ENCODE measurements at regions not wholly inside any gene's neighbourhood (a gene's known extent, or its start where the extent isn't known, plus 50 kb on each side); places are given as distances from the start of the nearest gene placed in this dataset.

DNA sequence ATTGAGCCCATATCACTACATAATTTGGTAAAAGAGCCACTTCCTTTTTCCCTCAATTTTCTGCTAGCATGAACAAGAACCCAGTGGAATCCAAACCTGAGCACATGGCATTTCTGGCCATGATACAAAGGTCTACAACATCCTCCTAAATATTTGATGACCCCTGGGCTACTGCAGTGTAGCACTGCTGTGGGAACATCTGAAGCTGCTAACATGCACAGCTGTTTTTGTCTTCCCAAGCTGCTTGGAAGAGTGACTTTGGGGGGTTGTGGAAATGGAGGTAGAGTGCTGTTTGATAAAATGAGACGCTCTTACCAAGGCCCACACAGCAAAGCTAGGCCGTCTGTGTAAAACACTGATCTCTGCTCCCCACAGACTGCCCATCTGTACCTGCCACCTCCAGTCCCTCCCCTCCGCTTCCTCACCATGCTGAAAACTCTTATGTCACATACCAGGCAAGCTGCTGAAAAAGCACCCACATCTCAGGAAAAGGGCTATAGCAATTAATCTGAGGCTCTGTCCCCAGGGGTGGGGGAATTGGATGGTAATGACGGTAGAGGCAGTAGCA, 197.2 kb upstream of the HNRNPA3 start:
- Histone ChIP-seq H3K9me3 (ENCODE audit: control insufficient read depth, insufficient read depth, low read length) (no peaks in the 10 kb centered on the region), H3K27me3 (ENCODE audit: control insufficient read depth, insufficient read depth, low read length) (no peaks in the 10 kb centered on the region), H3K4me3 (ENCODE audit: low read length) (no peak overlapping the region), H3K27ac (ENCODE audit: low read length) (no peak overlapping the region), H3K4me1 (ENCODE audit: control insufficient read depth, insufficient read depth, low read length) (no peaks in the 10 kb centered on the region), H3K36me3 (ENCODE audit: control insufficient read depth, insufficient read depth, low read length) (no peaks in the 10 kb centered on the region)
- H3K4me1 Mint-ChIP-seq = no peaks in the 10 kb centered on the region
- H3K9me3 Mint-ChIP-seq = no peaks in the 10 kb centered on the region
- ATAC-seq (no peak), DNase-seq (no peak)
- TF ChIP-seq, protein P1, sequence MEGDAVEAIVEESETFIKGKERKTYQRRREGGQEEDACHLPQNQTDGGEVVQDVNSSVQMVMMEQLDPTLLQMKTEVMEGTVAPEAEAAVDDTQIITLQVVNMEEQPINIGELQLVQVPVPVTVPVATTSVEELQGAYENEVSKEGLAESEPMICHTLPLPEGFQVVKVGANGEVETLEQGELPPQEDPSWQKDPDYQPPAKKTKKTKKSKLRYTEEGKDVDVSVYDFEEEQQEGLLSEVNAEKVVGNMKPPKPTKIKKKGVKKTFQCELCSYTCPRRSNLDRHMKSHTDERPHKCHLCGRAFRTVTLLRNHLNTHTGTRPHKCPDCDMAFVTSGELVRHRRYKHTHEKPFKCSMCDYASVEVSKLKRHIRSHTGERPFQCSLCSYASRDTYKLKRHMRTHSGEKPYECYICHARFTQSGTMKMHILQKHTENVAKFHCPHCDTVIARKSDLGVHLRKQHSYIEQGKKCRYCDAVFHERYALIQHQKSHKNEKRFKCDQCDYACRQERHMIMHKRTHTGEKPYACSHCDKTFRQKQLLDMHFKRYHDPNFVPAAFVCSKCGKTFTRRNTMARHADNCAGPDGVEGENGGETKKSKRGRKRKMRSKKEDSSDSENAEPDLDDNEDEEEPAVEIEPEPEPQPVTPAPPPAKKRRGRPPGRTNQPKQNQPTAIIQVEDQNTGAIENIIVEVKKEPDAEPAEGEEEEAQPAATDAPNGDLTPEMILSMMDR (IDR thresholded peaks at IDR 0.05) = no peak
- H3K27ac Mint-ChIP-seq = no peak overlapping the region
- peaks cover 7 to 22% of the 10 kb centered on the region in 2 donors for H3K27me3 Mint-ChIP-seq (ENCODE audit: low read depth in 2 of 2)
- WGBS (ENCODE audit: insufficient coverage) = 70% methylated on average over 4 of the region's 4 CpGs
- no peak overlapping the region for H3K4me3 Mint-ChIP-seq
- H3K36me3 Mint-ChIP-seq = no peaks in the 10 kb centered on the region
- intact Hi-C loops (cut with micrococcal nuclease) = no loop called here

DNA sequence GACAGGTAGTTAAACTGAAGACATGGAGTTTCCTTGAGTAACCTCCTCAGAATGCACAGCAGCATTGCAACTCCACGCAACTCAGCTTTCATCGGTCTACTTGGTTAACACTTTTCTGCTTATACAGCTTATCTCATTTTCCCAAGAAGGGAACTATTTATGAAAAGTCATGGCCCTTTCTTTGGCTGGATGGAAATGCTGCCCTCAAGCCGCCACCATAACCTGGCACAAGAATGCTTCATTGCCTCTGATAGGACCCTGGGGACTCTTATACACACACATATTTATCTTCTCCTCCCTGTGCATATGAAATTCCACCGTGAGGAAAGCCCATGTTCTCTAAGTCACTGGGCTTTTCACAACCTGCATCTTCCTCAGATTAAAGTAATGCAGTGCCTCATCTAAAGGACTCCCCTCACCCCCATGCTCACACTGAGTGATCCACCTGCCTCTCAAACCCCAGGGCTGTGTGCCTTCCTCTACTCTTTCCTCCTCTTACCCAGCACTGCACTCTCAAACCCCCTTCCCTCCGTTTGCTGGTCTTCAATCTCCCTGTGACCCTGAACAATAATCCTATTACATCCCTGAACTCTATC, 192.0 kb upstream of the HNRNPA3 start:
- 93% methylated on average over 5 of the region's 5 CpGs for WGBS (ENCODE audit: insufficient coverage)
- no peaks in the 10 kb centered on the region for H3K36me3 Mint-ChIP-seq
- intact Hi-C loops (cut with micrococcal nuclease) = no loop called here

DNA sequence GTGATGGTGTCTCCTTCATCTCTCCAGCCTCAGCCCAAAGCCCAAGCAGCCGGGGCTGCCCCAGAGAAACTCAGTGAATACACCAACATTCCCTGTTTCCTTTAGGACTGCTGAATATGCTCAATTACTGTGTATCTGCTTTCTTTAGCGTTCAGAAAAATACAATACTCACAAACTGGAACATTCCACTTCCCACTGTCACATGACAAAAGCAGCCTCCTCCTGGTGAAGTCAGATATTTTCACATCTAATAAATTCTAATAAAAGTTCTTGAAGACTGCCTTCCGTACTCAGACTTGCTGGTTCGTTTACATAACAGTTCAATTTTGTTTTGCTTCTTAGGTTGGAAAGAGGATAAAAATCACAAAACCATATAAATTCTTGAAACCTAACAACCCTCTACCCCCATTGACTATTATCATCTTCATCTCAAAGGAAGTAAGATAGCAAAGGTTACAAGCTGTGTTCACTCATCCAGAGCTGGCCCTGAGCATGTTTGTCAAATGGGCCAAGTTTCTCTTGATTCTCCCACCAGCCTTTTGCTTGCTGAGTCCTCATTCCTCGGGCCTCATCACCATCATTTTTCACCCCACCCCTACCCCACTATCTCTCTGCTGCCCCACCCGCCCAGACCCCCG, 190.8 kb upstream of the HNRNPA3 start:
- intact Hi-C loops (cut with micrococcal nuclease) = no loop called here
- Mint-ChIP-seq H3K36me3 (no peaks in the 10 kb centered on the region), H3K4me1 (no peaks in the 10 kb centered on the region), H3K27ac (no peak overlapping the region), H3K27me3 (ENCODE audit: low read depth in 2 of 2) (peaks cover 10 to 11% of the 10 kb centered on the region in 2 donors), H3K9me3 (no peaks in the 10 kb centered on the region), H3K4me3 (no peak overlapping the region)
- no peak for ATAC-seq
- TF ChIP-seq, protein P1 (IDR thresholded peaks at IDR 0.05) = no peak
- Histone ChIP-seq H3K27ac (ENCODE audit: low read length) (no peak overlapping the region), H3K27me3 (ENCODE audit: control insufficient read depth, insufficient read depth, low read length) (no peaks in the 10 kb centered on the region), H3K4me1 (ENCODE audit: control insufficient read depth, insufficient read depth, low read length) (no peaks in the 10 kb centered on the region), H3K4me3 (ENCODE audit: low read length) (no peak overlapping the region), H3K9me3 (ENCODE audit: control insufficient read depth, insufficient read depth, low read length) (no peaks in the 10 kb centered on the region), H3K36me3 (ENCODE audit: control insufficient read depth, insufficient read depth, low read length) (no peaks in the 10 kb centered on the region)
- 87% methylated on average over 5 of the region's 7 CpGs for WGBS (ENCODE audit: insufficient coverage)
- DNase-seq = no peak

More for the DNA sequence above, 192.0 kb upstream of the HNRNPA3 start:
- Histone ChIP-seq H3K27ac (ENCODE audit: low read length) (no peak overlapping the region), H3K36me3 (ENCODE audit: control insufficient read depth, insufficient read depth, low read length) (no peaks in the 10 kb centered on the region), H3K4me3 (ENCODE audit: low read length) (no peak overlapping the region), H3K9me3 (ENCODE audit: control insufficient read depth, insufficient read depth, low read length) (no peaks in the 10 kb centered on the region), H3K27me3 (ENCODE audit: control insufficient read depth, insufficient read depth, low read length) (no peaks in the 10 kb centered on the region), H3K4me1 (ENCODE audit: control insufficient read depth, insufficient read depth, low read length) (no peaks in the 10 kb centered on the region)
- Mint-ChIP-seq H3K27ac (no peak overlapping the region), H3K4me3 (no peak overlapping the region), H3K9me3 (no peaks in the 10 kb centered on the region), H3K4me1 (no peaks in the 10 kb centered on the region), H3K27me3 (ENCODE audit: low read depth in 2 of 2) (peaks cover 11% of the 10 kb centered on the region in 2 donors)
- DNase-seq (no peak), ATAC-seq (no peak)
- TF ChIP-seq, protein P1 (IDR thresholded peaks at IDR 0.05) = no peak

Data from natural killer cell (primary cell).